GM18507 (cell line): ENCODE measurements at regions not wholly inside any gene's neighbourhood (a gene's known extent, or its start where the extent isn't known, plus 50 kb on each side); places are given as distances from the start of the nearest gene placed in this dataset.
A peak's percentile ranks its signal among the peaks of the same experiment; 100 is the strongest.

ENCODE experiments used
- DNase-seq: peaks from one replicate; pipeline ENCODE4 v3.0.0; 2011; ENCODE audit warnings: low read depth; ENCODE audit not compliant: insufficient read length; ENCODE audit errors: extremely low spot score
- FAIRE-seq: peaks from 2 replicates; lab custom pipeline; 2011; peaks lifted over from hg19 to GRCh38; lab: Jason Lieb, UNC

DNA sequence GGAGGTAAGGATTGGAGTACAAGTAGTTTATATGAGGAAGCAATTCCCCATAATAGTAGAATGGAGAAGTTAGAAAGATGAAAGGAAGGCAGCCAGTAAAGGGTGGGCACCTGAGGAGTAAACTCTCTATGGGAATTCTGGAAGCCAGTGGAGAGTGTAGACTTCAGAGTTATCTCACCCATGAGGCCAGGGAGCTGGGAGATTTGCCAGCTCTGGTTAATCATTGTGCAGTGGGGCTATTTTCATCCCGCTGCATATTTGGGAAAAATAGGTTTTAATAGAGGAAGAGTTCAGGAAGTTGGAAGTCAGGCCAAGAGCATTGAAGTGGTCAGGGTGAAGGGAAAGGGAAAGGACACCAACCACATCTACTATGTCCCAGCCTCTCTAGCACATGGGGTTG is 242.3 kb upstream of the BRINP1 start:
- FAIRE-seq (no peak), DNase-seq (no peak)

DNA sequence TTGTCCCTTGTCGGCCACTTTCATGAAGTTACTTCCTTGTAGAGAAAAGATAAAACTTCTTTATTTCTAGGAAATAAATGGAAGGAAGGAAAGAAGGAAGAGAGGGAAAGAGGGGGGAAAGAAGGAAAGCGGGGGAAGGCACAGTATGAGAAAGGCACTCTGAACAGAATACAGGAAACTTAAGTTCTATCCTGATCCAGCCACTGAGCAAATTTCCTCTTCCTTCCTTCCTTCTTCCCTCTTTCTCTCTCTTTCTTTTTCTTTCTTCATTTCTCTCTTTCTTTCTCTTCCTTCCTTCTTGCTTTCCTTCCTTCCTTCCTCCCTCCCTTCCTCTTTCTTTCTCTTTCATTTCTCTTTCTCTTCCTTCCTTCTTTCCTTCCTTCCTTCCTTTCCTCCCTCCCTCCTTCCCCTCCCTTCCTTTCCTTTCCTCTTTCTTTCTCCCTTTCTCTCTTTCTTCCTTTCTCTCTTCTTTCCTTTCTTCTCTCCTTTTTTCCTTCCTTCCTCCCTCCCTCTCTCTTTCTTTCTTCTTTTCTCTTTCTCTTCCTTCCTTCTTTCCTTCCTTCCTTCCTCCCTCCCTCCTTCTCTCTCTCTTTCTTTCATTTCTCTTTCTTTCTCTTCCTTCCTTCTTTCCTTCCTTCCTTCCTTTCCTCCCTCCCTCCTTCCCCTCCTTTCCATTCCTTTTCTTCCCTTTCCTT is 240.2 kb upstream of the BRINP1 start:
- DNase-seq (no peak), FAIRE-seq (no peak)

DNA sequence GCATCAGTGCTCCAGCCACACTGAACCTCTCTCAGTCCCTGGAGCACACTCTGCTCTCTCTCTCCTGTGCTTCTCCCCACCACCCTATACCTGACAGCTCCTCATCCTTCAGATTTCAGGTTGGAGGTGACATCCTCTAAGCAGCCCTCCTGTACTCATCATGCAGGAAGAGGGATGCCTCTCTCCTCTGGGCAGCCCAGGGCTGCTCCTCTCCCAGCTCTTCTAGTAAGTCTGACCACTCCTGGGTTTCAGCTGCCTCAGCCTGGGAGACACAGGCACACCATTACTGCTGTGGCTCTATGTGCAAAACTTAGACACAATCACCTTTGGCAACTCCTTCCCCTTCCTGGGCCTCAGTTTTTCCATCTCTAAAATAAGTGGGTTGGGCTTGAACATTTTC is 232.4 kb upstream of the BRINP1 start:
- DNase-seq (no peak), FAIRE-seq (no peak)

DNA sequence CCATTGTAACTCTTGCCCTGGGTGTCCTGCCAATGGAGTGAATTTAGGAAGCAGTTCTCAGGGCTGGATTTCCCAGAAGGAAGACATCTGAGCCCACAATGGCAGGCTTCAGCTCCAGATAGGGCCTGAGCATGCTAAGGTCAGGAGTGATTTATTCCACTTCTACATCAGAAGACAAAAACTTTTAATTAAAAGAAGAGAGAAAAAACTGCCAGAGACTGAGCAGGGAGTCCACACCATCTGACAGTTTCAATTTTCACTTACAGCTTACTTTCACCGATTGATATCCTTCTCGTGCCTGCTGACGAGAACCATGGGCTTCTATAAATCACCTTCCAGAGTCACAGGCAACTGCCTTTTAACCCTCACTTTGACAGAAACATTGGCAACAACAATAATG is 228.3 kb upstream of the BRINP1 start:
- FAIRE-seq (no peak), DNase-seq (no peak)

DNA sequence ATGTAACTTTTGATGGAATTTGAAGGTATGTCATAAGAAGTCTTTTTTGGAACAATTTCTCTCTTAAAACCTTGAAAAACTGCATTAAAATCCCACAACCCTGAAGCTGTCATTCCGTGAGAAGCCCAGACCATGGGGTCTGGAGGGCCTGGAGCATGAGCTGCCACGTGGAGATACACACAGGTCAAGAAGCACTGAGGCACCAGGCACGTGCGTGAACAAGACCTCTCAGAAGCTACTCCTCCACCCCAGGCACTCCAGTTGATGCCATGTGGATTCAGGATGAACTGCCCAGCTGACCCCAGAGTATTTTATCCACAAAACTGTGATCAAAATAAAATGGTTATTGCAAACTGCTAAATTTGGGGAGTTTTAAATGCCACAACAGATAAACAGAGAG is 227.5 kb upstream of the BRINP1 start:
- FAIRE-seq (no peak), DNase-seq (no peak)

DNA sequence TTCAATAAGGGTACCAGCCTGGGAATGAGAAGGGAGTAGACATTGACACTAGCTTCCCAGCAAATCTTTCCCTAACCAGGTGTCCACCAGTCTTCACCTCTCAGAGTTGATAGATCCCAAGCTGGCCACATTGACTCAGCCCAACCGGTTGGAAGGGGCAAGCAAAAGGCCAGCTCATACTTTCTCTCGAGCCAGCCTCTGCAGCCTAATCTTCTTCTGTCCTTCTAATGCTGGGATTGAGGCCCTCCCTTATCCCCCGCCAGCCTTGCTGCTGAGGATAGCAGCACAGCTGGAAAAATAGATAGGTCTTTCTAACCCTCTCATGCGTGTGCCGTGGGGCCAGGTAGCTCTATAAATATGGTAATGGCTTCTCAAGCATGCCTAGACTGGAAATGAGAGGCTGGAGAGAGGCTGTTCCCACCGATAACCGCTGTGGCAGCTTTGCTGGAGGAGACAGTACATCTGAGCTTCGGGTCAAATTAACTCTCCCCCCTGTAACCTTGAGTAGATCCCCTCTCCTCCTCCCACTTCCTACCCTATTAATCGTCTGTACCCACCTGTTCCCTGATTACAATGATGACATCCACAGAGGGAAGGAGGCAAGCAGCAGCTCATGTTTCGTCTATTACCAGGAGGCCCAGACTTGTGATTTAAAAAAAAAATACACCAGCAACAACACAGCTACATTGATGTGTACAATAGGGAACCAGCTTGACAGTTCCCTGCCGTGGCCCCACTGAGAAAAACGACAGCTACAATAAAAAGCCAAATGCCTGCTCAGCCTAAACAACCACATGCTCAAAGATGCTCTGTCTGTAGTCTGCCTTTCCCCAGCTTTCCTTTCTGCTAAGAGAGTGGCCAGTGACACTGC is 219.9 kb upstream of the BRINP1 start:
- DNase-seq = no peak
- FAIRE-seq = no peak

DNA sequence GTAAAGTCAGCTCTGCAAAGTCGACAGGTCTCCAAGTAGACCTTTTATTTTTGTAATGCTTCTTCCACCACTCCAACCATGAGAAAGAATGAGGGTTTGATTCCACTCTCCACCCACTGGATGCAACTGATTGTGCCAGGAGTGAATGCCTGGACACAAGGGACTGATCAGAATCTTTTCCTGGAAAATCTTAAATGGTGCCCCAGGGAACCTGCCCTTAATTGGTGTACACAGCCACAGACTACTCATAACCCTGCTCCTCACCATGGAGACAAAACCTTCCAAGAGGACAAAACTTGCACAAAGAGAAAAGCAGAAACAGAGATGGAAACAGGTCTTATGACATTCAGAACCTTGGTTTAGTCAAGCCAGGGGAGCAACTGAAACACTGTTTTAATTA is 208.6 kb upstream of the BRINP1 start:
- FAIRE-seq = no peak
- DNase-seq = no peak

DNA sequence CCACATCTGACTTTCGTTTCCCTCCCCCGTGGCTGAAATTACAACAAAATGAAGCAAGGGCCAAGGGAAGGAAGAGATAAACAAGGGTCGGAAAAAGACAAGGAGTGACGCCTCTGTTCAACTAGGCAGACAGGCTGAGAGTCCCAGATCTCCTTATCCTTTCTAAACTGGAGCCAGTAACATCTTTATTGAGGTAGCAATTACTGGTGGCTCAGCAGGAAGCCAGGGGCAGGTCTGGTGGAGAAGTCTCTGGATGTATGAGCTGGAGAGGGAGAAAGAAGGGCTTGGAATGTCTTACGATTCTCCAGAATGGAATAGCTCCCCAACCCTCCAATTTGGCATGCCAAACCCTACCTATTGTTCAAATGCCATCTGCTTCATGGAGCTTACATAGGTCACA is 190.8 kb upstream of the BRINP1 start:
- DNase-seq (no peak), FAIRE-seq (no peak)

DNA sequence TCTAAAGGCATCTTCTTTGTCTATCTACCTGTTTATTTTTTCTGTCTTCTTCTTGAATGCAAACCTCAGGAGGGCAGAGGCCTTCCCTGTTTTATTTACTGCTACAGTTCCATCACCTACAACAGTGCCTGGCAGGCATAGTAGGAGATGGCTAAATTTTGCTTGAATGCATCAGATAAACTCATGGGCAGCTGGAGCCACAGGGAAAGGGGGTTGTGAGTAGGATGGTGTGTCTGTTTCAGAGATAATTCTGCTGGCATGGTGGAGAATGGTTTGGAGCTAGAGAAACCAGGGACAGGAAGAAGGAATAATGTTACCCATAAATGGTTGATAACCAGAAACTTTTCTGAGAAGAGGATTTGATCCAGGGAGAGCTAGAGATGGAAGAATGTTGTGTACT is 189.8 kb upstream of the BRINP1 start:
- no peak for DNase-seq
- FAIRE-seq = no peak

DNA sequence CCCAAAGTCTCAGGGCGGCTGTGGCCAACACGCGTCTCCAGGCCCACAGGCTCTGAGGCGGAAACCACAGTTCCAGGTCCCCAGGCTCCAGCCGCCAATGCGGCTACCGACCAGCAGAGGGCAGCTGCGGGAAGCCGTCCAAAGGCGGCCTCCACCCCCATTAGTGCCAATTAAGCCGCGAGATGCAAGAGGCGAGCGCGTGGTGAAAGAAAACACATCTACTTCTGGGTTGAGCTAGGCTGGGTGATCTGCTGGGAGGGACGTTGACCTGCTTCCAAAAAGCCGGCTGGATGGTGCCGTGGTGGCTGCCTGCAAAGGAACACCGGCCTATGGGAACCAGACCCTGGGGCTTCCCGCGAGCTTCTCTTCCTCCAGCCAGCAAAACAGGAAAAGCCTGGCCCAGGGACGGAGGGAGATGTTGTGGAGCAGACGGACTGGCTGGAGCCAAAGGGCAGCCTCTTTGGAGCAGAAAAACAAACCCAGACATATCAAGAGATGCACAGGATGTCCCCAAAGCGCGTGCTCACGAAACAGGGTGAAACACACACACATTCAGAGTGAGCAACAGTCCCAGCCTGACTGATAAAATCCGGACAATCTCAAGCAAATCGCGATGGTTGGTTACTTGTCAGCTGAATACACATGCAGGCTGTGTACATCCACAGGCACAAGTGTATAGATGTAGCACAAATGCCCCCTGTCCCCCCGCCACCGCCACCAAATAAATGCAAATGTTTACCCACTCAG is 187.1 kb upstream of the BRINP1 start:
- peak; percentile 36 for DNase-seq
- peak; percentile 56 for FAIRE-seq

DNA sequence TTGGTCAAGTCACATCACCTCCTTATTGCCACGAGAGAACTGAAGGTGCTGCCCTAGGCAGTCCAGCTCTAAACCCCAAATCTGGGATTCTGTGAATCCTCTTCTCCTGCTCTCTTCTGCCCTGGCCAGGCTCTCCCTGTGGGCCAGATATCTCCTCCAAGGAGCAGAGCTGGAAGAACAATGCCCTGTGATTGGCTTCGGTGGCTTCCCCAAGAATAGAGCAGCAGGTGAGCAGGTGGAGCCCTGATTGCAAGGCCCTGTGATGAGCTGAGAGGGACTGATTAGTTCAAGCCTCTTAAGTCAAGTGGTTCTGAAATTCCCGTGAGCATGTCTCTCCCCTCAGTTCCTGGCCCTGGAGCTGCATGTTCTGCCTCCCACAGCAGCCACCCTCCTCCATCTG is 175.3 kb upstream of the BRINP1 start:
- no peak for DNase-seq
- no peak for FAIRE-seq

DNA sequence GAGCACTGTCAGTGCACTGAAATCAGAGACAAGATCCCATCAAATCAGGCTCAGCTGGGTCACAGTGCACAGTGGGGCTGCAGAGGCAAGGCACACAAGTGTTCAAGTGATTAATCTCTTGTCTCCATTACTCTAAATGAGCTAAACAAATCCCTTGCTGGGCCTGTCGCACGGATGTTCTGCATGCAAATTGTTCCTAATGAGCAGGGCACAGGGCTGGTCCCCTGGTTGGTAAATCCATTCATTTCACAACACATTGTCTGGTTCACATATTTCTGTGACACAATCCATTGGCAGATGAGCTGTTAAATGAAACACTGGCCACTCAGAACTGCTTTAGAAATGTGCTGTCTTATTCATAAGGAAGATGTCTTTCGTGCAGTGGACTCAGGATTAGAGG is 167.9 kb upstream of the BRINP1 start:
- FAIRE-seq (no peak), DNase-seq (no peak)

DNA sequence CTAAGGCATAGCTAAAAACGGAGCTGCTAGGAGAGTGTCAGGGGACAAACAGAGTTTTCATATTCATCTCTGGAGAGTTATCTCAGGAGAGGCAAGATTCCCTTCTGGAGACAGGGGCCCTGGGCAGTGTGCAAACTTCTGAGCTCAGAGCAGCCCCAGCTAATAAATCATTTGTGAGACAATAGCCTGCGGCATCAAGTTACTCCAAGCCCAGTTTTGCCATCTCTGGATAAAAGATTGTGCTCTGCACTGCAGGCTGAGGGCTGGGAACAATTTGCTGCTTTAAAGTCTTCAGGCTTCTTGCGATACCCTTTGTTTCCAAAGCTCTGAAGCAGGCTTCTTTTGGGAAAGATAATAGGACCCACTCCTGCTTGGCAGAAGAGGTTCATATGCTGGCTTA is 164.3 kb upstream of the BRINP1 start:
- no peak for FAIRE-seq
- DNase-seq = no peak

DNA sequence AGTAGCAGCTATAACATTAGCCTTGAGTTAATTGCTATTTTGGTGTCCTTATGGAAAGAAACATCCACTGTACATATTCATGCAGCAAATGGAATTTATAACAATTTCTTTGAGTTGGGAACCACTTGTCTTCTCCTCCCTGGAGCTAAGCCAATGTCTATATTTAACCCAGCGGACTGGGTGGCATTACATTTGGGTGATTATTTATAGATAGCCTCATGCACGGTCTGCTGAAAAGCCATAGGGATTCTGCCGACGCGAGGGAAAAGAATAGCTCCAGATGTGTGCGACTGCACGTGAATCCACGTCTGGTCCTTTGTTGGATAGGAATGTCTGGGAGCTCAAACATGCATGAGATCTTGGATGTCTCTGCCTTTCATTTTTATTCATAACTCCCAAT is 157.5 kb upstream of the BRINP1 start:
- no peak for FAIRE-seq
- DNase-seq = no peak

DNA sequence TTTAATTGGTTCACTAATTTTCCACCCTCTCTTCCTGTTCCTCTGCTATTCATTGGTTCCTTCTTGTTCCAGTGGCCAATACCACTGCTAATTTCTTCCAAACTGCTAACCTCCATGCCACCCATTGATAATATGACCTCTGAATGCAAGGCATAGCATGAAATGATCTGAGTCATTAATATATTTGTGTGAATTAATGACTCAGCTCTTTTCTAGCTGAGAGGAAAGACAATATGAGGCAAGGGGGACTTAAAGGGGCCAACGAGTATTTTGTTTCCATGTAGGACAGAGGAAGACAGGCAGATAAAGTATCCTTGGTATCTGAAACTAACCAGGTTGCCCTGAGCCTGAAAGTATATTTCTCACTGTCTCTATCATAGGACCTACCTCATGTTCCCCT is 154.3 kb upstream of the BRINP1 start:
- no peak for FAIRE-seq
- DNase-seq = no peak

DNA sequence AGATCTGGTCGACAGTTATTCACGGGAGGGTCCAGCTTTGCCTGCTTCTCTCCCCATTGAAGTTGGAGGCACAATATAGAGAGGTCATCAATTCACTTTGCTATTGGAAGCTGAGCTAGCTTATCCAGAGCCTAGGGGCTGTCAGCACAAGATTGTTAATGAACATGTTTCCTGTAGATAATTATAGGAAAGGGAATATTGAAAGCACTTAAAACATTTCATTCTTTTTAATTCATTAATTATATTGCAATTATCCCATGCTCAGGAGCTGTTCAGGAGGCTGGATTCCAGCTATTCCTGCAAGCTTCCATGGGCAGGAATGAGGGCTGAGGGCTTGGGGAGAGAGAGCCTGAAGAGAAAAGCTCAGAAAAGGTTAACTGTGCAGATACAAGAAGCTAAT is 153.1 kb upstream of the BRINP1 start:
- no peak for DNase-seq
- no peak for FAIRE-seq

DNA sequence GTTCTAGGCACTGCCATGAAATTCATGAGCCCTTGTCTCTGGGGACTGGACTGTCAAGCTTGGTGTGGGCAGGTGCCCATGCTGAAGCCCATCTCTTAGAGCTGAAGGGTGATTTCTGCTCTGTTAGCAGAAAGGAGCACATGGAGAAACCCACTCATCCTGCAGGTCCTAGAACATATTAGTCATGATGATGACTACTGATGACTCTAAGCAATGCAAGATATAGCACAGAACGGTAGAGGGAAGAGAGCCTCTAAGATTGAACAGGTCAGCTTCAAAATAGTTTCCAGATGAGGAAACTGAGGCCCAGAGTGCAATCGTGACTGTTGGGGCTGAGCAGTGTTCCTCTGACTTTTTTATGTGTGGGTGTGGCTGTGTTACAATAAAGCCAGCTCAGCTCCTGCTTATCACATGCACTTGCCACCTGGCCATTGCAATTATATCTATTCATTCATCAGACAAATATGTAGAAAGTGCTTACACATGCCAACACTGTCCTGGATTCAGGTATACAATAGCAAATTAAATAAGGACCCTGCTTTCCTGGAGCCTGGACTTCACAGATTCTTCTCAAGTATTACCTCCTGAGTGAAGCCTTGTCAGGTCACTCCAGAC is 140.2 kb upstream of the BRINP1 start:
- no peak for FAIRE-seq

DNA sequence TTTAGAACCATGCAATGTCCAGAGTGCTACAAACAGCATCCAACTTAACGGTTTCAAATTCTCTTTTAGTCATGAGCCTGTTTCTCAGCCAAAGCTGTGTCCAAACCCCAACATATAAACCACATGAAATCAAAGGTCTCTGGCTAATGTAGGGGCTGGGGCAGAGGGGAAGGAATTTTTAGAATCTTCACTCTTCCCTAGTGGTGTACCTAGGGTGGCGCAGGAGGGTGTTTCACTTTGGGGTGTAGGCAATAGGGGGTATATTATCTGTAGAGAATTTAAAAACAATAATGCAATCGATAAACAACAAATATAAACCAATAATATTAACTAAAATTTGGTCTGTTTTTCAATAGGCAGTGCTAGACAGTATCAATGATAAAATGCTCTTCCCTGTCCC is 132.1 kb upstream of the BRINP1 start:
- FAIRE-seq = no peak
- DNase-seq = no peak

More for the DNA sequence above, 140.2 kb upstream of the BRINP1 start:
- DNase-seq = no peak

DNA sequence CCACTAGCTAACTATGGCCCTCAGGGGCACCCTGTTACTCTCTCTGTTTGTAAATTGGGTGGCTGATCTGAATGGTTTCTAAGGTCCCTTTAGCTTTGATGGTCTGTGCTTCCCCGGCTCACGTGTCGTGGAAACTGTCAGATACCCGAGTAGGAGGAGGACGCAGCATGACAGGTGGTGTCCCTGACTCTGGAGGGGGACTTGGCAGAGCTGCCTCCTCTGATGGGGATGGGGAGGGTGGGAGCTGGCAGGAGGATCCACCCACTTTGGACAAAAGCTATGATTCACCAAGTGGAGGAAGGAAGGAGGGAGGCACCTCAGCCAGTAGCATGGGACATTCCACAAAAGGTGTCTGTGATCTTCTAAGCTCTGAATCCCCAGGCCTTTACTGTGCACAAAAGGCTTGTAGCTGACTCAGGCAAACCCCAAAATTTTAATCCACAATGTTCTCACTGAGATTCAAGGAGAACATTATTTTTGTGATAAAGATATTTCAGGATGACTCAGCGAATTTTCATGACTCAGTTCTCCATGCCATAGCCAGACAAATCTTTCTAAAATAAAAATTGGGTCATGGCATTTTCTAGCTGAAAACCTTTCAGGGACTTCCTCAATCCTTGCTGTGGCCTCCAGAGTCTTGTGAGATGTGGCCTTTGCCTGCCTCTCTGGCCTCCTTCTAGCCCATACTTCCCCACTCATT is 131.0 kb upstream of the BRINP1 start:
- FAIRE-seq = no peak
- no peak for DNase-seq
